ENCODE measurements at regions not wholly inside any gene's neighbourhood (a gene's known extent, or its start where the extent isn't known, plus 50 kb on each side); places are given as distances from the start of the nearest gene placed in this dataset.

- DNase-seq (ENCODE audit: low spot score), result no peak
- Histone ChIP-seq H3K27ac (replicated peaks; ENCODE audit: low read length) (no peak overlapping the region), H3K4me1 (ENCODE audit: control insufficient read depth in 2 of 2, insufficient read depth in 1 of 2, low read depth in 1 of 2, low read length in 2 of 2) (no peaks in the 10 kb centered on the region), H3K4ac (ENCODE audit: low read length) (no peak overlapping the region), H2BK120ac (ENCODE audit: low read depth, low read length) (no peak overlapping the region), H3K9me3 (replicated peaks in 1 of 2; ENCODE audit: control insufficient read depth in 2 of 2, insufficient read depth in 1 of 2, low read depth in 1 of 2, low read length in 2 of 2) (no peaks in the 10 kb centered on the region), H3K9ac (ENCODE audit: low read depth, low read length, poor library complexity) (no peak overlapping the region), H2AFZ (ENCODE audit: low read length) (no peak overlapping the region), H3K27me3 (ENCODE audit: control insufficient read depth in 3 of 3, insufficient read depth in 3 of 3, low read depth in 1 of 3, low read length in 3 of 3) (no peaks in the 10 kb centered on the region), H3K36me3 (replicated peaks in 1 of 2; ENCODE audit: control insufficient read depth in 2 of 2, insufficient read depth in 2 of 2, low read length in 2 of 2) (no peaks in the 10 kb centered on the region), H3K79me1 (ENCODE audit: low read depth, low read length) (no peaks in the 10 kb centered on the region), H3K4me3 (ENCODE audit: low read length in 2 of 2) (no peak overlapping the region), H4K91ac (ENCODE audit: low read depth, low read length, poor library complexity) (no peak overlapping the region), H2BK15ac (ENCODE audit: low read length) (no peak overlapping the region), H3K23ac (ENCODE audit: low read depth, low read length, poor library complexity) (no peak overlapping the region), H2BK5ac (ENCODE audit: low read length) (no peak overlapping the region), H2AK5ac (ENCODE audit: low read depth, low read length) (no peak overlapping the region), H3K18ac (ENCODE audit: low read length) (no peak overlapping the region), H2BK12ac (ENCODE audit: low read length) (no peak overlapping the region), H4K8ac (ENCODE audit: low read depth, low read length) (no peak overlapping the region), H3K14ac (ENCODE audit: low read length) (no peak overlapping the region), H3K4me2 (ENCODE audit: insufficient read depth, low read length, poor library complexity, severe bottlenecking) (no peak overlapping the region)
- no CpG with 5 or more reads among the region's 5 CpGs for WGBS, 2 donors (ENCODE audit: extremely low coverage in 2 of 2, insufficient read length in 2 of 2, insufficient replicate concordance in 1 of 2)
These were observed 120.3 kb downstream of the MAD2L1 start for GRCh38 chr4:119946359-119946758.

DNA sequence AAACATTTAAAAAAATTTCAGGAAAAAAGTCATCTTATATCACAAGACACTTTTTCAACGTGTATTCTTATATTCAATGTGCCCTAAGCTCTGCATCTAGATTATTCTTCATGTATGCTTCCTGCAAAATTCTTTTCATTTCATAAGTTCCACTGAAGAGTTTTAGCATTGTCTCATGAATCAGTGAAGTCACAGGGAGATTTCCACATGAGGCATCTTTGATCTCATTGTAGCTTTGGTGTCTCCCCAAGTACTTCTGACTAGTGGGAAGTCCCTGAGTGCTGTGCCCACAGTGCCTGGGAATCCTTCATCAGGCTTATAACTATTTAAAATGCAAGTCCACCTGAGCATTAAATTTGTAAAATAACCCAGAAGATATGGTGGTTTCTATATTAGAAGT lies 123.8 kb downstream of the MAD2L1 start:
- whole genome bisulfite sequencing, 2 donors (ENCODE audit: extremely low coverage in 2 of 2, insufficient read length in 2 of 2, insufficient replicate concordance in 1 of 2), result no CpG with 5 or more reads among the region's 1 CpG
- Histone ChIP-seq H3K4me3 (ENCODE audit: low read length in 2 of 2) (no peak overlapping the region), H3K4me2 (ENCODE audit: insufficient read depth, low read length, poor library complexity, severe bottlenecking) (no peak overlapping the region), H2BK15ac (ENCODE audit: low read length) (no peak overlapping the region), H4K8ac (ENCODE audit: low read depth, low read length) (no peak overlapping the region), H2BK5ac (ENCODE audit: low read length) (no peak overlapping the region), H2AK5ac (ENCODE audit: low read depth, low read length) (no peak overlapping the region), H2BK12ac (ENCODE audit: low read length) (no peak overlapping the region), H3K23ac (ENCODE audit: low read depth, low read length, poor library complexity) (no peak overlapping the region), H3K36me3 (replicated peaks in 1 of 2; ENCODE audit: control insufficient read depth in 2 of 2, insufficient read depth in 2 of 2, low read length in 2 of 2) (no peaks in the 10 kb centered on the region), H2BK120ac (ENCODE audit: low read depth, low read length) (no peak overlapping the region), H3K9me3 (replicated peaks in 1 of 2; ENCODE audit: control insufficient read depth in 2 of 2, insufficient read depth in 1 of 2, low read depth in 1 of 2, low read length in 2 of 2) (no peaks in the 10 kb centered on the region), H3K18ac (ENCODE audit: low read length) (no peak overlapping the region), H3K4me1 (ENCODE audit: control insufficient read depth in 2 of 2, insufficient read depth in 1 of 2, low read depth in 1 of 2, low read length in 2 of 2) (no peaks in the 10 kb centered on the region), H3K4ac (ENCODE audit: low read length) (no peak overlapping the region), H4K91ac (ENCODE audit: low read depth, low read length, poor library complexity) (no peak overlapping the region), H3K27me3 (ENCODE audit: control insufficient read depth in 3 of 3, insufficient read depth in 3 of 3, low read depth in 1 of 3, low read length in 3 of 3) (no peaks in the 10 kb centered on the region), H3K27ac (replicated peaks; ENCODE audit: low read length) (no peak overlapping the region), H3K9ac (ENCODE audit: low read depth, low read length, poor library complexity) (no peak overlapping the region), H3K79me1 (ENCODE audit: low read depth, low read length) (no peaks in the 10 kb centered on the region), H2AFZ (ENCODE audit: low read length) (no peak overlapping the region), H3K14ac (ENCODE audit: low read length) (no peak overlapping the region)
- no peak for DNase-seq (ENCODE audit: low spot score)

- Histone ChIP-seq H3K4ac (ENCODE audit: low read length) (no peak overlapping the region), H3K9ac (ENCODE audit: low read depth, low read length, poor library complexity) (no peak overlapping the region), H2AFZ (ENCODE audit: low read length) (no peak overlapping the region), H3K18ac (ENCODE audit: low read length) (no peak overlapping the region), H4K8ac (ENCODE audit: low read depth, low read length) (no peak overlapping the region), H3K14ac (ENCODE audit: low read length) (no peak overlapping the region), H3K36me3 (replicated peaks in 1 of 2; ENCODE audit: control insufficient read depth in 2 of 2, insufficient read depth in 2 of 2, low read length in 2 of 2) (no peaks in the 10 kb centered on the region), H3K9me3 (replicated peaks in 1 of 2; ENCODE audit: control insufficient read depth in 2 of 2, insufficient read depth in 1 of 2, low read depth in 1 of 2, low read length in 2 of 2) (no peaks in the 10 kb centered on the region), H3K23ac (ENCODE audit: low read depth, low read length, poor library complexity) (no peak overlapping the region), H2BK15ac (ENCODE audit: low read length) (no peak overlapping the region), H4K91ac (ENCODE audit: low read depth, low read length, poor library complexity) (no peak overlapping the region), H2AK5ac (ENCODE audit: low read depth, low read length) (no peak overlapping the region), H3K79me1 (ENCODE audit: low read depth, low read length) (no peaks in the 10 kb centered on the region), H2BK12ac (ENCODE audit: low read length) (no peak overlapping the region), H3K4me2 (ENCODE audit: insufficient read depth, low read length, poor library complexity, severe bottlenecking) (no peak overlapping the region), H3K4me3 (ENCODE audit: low read length in 2 of 2) (no peak overlapping the region), H2BK120ac (ENCODE audit: low read depth, low read length) (no peak overlapping the region), H3K27me3 (ENCODE audit: control insufficient read depth in 3 of 3, insufficient read depth in 3 of 3, low read depth in 1 of 3, low read length in 3 of 3) (no peaks in the 10 kb centered on the region), H3K4me1 (ENCODE audit: control insufficient read depth in 2 of 2, insufficient read depth in 1 of 2, low read depth in 1 of 2, low read length in 2 of 2) (no peaks in the 10 kb centered on the region), H3K27ac (replicated peaks; ENCODE audit: low read length) (no peak overlapping the region), H2BK5ac (ENCODE audit: low read length) (no peak overlapping the region)
- DNase-seq (ENCODE audit: low spot score), result no peak
- WGBS, 2 donors (ENCODE audit: extremely low coverage in 2 of 2, insufficient read length in 2 of 2, insufficient replicate concordance in 1 of 2), result no CpG with 5 or more reads among the region's 1 CpG
These were observed 126.1 kb downstream of the MAD2L1 start for GRCh38 chr4:119940557-119940956.

DNA sequence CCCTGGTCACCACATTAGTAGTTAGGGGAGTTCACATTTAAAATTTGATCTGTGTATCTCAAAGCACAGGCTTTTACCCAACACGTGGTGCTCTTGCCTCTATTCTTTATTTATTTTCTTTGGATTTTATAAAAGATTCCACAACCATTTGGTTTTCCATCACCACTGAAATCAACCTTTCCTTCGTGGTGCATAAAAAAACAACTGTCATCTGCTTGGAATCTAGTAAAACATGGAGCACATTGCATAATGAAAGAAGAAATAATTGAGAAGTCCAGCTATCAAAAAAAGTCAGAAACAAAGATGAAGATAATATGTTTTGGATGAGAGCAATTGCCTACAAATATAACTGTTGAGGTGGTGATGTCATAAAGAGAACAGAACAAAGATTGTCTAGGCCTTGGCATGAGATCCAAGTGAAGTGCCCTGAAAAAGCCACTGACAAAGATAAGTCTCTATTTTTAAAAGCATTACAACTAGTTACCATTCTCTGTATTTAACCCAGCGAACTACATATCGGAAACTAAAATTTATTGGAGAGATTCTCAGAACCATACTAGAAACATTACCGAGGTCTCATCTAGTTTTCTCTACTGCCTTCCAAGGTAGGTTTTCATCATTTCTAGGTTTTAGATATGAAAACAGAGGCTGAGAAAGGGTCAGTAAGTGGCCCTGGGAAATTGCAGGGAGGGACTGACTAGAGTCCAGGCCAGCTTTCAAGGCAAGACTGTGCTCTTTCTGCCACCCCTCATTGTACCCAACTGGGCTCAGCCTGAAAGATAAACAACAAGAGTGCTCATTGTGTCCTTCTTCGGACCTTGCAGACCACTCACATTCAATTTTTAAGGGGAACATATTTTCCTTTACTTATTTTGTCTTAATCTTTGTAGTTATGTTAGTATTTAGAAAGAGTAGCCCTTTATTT lies 127.3 kb downstream of the MAD2L1 start:
- no peak overlapping the region for H2BK15ac ChIP-seq (ENCODE audit: low read length)
- H2AFZ ChIP-seq (ENCODE audit: low read length), result no peak overlapping the region
- H3K4me1 ChIP-seq (ENCODE audit: control insufficient read depth in 2 of 2, insufficient read depth in 1 of 2, low read depth in 1 of 2, low read length in 2 of 2), result no peaks in the 10 kb centered on the region
- H3K9me3 ChIP-seq (replicated peaks in 1 of 2; ENCODE audit: control insufficient read depth in 2 of 2, insufficient read depth in 1 of 2, low read depth in 1 of 2, low read length in 2 of 2), result no peaks in the 10 kb centered on the region
- no CpG with 5 or more reads among the region's 6 CpGs for WGBS, 2 donors (ENCODE audit: extremely low coverage in 2 of 2, insufficient read length in 2 of 2, insufficient replicate concordance in 1 of 2)
- H3K4ac ChIP-seq (ENCODE audit: low read length), result no peak overlapping the region
- H3K18ac ChIP-seq (ENCODE audit: low read length), result no peak overlapping the region
- H3K27me3 ChIP-seq (ENCODE audit: control insufficient read depth in 3 of 3, insufficient read depth in 3 of 3, low read depth in 1 of 3, low read length in 3 of 3), result no peaks in the 10 kb centered on the region
- no peak overlapping the region for H3K23ac ChIP-seq (ENCODE audit: low read depth, low read length, poor library complexity)
- DNase-seq (ENCODE audit: low spot score), result no peak
- no peak overlapping the region for H2AK5ac ChIP-seq (ENCODE audit: low read depth, low read length)
- H3K4me3 ChIP-seq (ENCODE audit: low read length in 2 of 2), result no peak overlapping the region
- H4K8ac ChIP-seq (ENCODE audit: low read depth, low read length), result no peak overlapping the region
- H2BK120ac ChIP-seq (ENCODE audit: low read depth, low read length), result no peak overlapping the region
- no peak overlapping the region for H2BK5ac ChIP-seq (ENCODE audit: low read length)
- no peak overlapping the region for H3K27ac ChIP-seq (replicated peaks; ENCODE audit: low read length)
- H3K36me3 ChIP-seq (replicated peaks in 1 of 2; ENCODE audit: control insufficient read depth in 2 of 2, insufficient read depth in 2 of 2, low read length in 2 of 2), result no peaks in the 10 kb centered on the region
- H4K91ac ChIP-seq (ENCODE audit: low read depth, low read length, poor library complexity), result no peak overlapping the region
- H2BK12ac ChIP-seq (ENCODE audit: low read length), result no peak overlapping the region
- H3K79me1 ChIP-seq (ENCODE audit: low read depth, low read length), result no peaks in the 10 kb centered on the region
- H3K9ac ChIP-seq (ENCODE audit: low read depth, low read length, poor library complexity), result no peak overlapping the region
- H3K4me2 ChIP-seq (ENCODE audit: insufficient read depth, low read length, poor library complexity, severe bottlenecking), result no peak overlapping the region
- no peak overlapping the region for H3K14ac ChIP-seq (ENCODE audit: low read length)
